Natural killer cell (primary cell): ENCODE measurements at regions not wholly inside any gene's neighbourhood (a gene's known extent, or its start where the extent isn't known, plus 50 kb on each side); places are given as distances from the start of the nearest gene placed in this dataset.

Experiments used
- ATAC-seq, 3 donors: fragments of 150-1000 bp in 2 of 3; fragments of 200-7000 bp in 1 of 3; cut with Tn5 transposase; 1 replicate in 1 of 3; 2 replicates in 2 of 3; pipeline ENCODE4 v1.10.0; 2021; ENCODE audit warnings: mild to moderate bottlenecking in 2 of 3, moderate library complexity in 2 of 3
- DNase-seq, 2 donors: peaks; one replicate each; pipeline versions ENCODE4 v3.0.0 to v3.0.0-alpha.2; 2013 to 2021; ENCODE audit warnings: mixed read lengths in 1 of 2
- H3K27ac ChIP-seq: one replicate; pipeline ENCODE4 v1.5.1; 2013; ENCODE audit warnings: mild to moderate bottlenecking, low read length
- H3K27me3 ChIP-seq: one replicate; pipeline ENCODE4 v1.6.1; 2013; ENCODE audit warnings: low read length; ENCODE audit not compliant: control insufficient read depth, insufficient read depth
- H3K36me3 ChIP-seq: one replicate; pipeline ENCODE4 v1.6.1; 2013; ENCODE audit warnings: low read length; ENCODE audit not compliant: control insufficient read depth, insufficient read depth
- H3K4me1 ChIP-seq: one replicate; pipeline ENCODE4 v1.6.1; 2013; ENCODE audit warnings: low read length; ENCODE audit not compliant: control insufficient read depth, insufficient read depth
- H3K4me3 ChIP-seq: one replicate; pipeline ENCODE4 v1.5.1; 2013; ENCODE audit warnings: low read length
- H3K9me3 ChIP-seq: one replicate; pipeline ENCODE4 v1.6.1; 2013; ENCODE audit warnings: low read length; ENCODE audit not compliant: control insufficient read depth, insufficient read depth
- H3K27ac Mint-ChIP-seq, 2 donors: one replicate each; pipeline ENCODE4 v1.8.0; 2022; ENCODE audit warnings: mild to moderate bottlenecking in 2 of 2, mixed read lengths in 2 of 2, moderate library complexity in 1 of 2
- H3K27me3 Mint-ChIP-seq, 2 donors: one replicate each; pipeline ENCODE4 v1.8.0; 2022; ENCODE audit warnings: low read depth in 2 of 2, mixed read lengths in 2 of 2
- H3K36me3 Mint-ChIP-seq: one replicate; pipeline ENCODE4 v1.8.0; 2022; ENCODE audit warnings: mixed read lengths
- H3K4me1 Mint-ChIP-seq, 2 donors: one replicate each; pipeline ENCODE4 v1.8.0; 2022; ENCODE audit warnings: mixed read lengths in 2 of 2
- H3K4me3 Mint-ChIP-seq: one replicate; pipeline ENCODE4 v1.8.0; 2022; ENCODE audit warnings: mild to moderate bottlenecking, moderate library complexity, mixed read lengths
- H3K9me3 Mint-ChIP-seq, 2 donors: one replicate each; pipeline ENCODE4 v1.8.0; 2022; ENCODE audit warnings: mixed read lengths in 2 of 2
- whole genome bisulfite sequencing: methylation state at CpG from one replicate; pipeline ENCODE4 v1.1.7; 2013; ENCODE audit warnings: missing lambda C conversion rate; ENCODE audit not compliant: insufficient coverage; 5-methylcytosine and 5-hydroxymethylcytosine counted together
- intact Hi-C: fragments of 100-400 bp; cut with micrococcal nuclease; formaldehyde crosslinking; loops from one replicate; pipeline ENCODE4 v1.14.2; 2022
- TF ChIP-seq, protein P1 (sequence below): fragments of 200-600 bp; IDR thresholded peaks from one replicate; pipeline ENCODE4 v1.8.0; 2022; ENCODE audit warnings: antibody characterized with exemption

DNA sequence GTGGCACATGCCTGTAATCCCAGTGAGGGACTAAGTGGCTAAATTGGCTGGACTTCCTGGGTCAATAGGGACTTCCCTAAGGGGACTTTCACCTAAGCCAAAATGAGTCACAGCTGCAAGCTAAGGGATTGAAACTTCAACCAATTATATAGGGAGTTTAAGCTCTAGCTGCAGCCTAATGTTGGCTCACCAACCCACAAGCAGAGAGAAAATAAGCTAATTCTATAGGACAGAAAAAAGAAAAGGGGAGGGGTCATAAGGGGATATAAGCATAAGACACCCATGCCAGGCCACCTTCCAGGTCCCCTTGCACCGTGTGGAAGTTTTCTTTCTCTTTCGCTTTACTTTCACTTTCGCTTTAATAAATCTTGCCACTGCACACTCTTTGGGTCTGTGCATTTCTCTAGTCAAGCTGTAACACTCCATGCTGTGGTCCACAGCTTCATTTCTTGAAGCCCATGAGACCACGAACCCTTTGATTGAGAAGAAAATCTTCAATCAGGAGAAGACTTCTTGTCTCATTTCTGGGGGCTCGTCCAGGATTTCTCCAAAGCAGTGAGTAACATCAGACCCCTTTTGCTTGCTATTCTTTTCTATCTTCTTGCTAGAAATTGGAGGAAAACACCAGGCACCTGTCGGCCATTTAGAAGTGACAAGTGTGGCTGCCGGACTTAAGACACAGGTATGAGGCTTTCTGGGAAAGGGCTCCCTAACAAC is 192.3 kb downstream of the IGSF11 start:
- Histone ChIP-seq H3K36me3 (no peaks in the 10 kb centered on the region), H3K4me3 (no peak overlapping the region), H3K9me3 (peaks cover 26% of the 10 kb centered on the region), H3K4me1 (no peaks in the 10 kb centered on the region), H3K27ac (no peak overlapping the region), H3K27me3 (no peaks in the 10 kb centered on the region)
- Mint-ChIP-seq H3K4me1 (no peaks in the 10 kb centered on the region), H3K27ac (no peak overlapping the region), H3K4me3 (no peak overlapping the region), H3K36me3 (no peaks in the 10 kb centered on the region), H3K9me3 (peaks cover 6 to 15% of the 10 kb centered on the region in 2 donors), H3K27me3 (no peaks in the 10 kb centered on the region)
- TF ChIP-seq, protein P1, sequence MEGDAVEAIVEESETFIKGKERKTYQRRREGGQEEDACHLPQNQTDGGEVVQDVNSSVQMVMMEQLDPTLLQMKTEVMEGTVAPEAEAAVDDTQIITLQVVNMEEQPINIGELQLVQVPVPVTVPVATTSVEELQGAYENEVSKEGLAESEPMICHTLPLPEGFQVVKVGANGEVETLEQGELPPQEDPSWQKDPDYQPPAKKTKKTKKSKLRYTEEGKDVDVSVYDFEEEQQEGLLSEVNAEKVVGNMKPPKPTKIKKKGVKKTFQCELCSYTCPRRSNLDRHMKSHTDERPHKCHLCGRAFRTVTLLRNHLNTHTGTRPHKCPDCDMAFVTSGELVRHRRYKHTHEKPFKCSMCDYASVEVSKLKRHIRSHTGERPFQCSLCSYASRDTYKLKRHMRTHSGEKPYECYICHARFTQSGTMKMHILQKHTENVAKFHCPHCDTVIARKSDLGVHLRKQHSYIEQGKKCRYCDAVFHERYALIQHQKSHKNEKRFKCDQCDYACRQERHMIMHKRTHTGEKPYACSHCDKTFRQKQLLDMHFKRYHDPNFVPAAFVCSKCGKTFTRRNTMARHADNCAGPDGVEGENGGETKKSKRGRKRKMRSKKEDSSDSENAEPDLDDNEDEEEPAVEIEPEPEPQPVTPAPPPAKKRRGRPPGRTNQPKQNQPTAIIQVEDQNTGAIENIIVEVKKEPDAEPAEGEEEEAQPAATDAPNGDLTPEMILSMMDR: no peak
- DNase-seq (no peak), ATAC-seq (no peak)
- 98% methylated on average over 7 of the region's 7 CpGs for WGBS
- intact Hi-C loops: no loop called here

DNA sequence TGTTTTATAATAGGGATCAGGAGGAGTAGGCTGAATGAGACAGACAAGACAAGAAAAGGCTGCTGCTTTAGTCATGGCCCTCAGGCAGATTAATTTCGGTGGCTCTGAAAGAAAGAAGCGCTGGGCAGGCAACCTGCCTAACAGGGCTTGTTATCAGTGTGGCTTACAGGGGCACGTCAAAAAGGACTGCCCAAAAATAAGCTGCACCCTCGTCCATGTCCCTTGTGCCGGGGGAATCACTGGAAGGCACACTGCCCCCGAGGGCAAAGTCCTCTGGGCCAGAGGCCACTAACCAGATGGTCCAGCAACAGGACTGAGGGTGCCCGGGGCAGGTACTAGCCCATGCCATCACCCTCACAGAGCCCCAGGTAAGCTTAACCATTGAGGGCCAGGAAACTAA is 188.5 kb downstream of the IGSF11 start:
- H3K9me3 ChIP-seq: peaks cover 24% of the 10 kb centered on the region
- no peak overlapping the region for H3K27ac Mint-ChIP-seq
- no peaks in the 10 kb centered on the region for H3K4me1 ChIP-seq
- no peak overlapping the region for H3K4me3 Mint-ChIP-seq
- H3K27me3 Mint-ChIP-seq: peaks cover 0 to 8% of the 10 kb centered on the region in 2 donors
- ATAC-seq: no peak
- no peaks in the 10 kb centered on the region for H3K27me3 ChIP-seq
- no peak for DNase-seq
- H3K4me1 Mint-ChIP-seq: peaks cover 0 to 7% of the 10 kb centered on the region in 2 donors
- TF ChIP-seq, protein P1: no peak
- intact Hi-C loops: no loop called here
- H3K36me3 Mint-ChIP-seq: no peaks in the 10 kb centered on the region
- H3K36me3 ChIP-seq: no peaks in the 10 kb centered on the region
- no peak overlapping the region for H3K4me3 ChIP-seq
- WGBS: 87% methylated on average over 7 of the region's 7 CpGs
- peaks cover 8 to 13% of the 10 kb centered on the region in 2 donors for H3K9me3 Mint-ChIP-seq
- no peak overlapping the region for H3K27ac ChIP-seq
